Keratinocyte (primary cell): ENCODE measurements at regions not wholly inside any gene's neighbourhood (a gene's known extent, or its start where the extent isn't known, plus 50 kb on each side); places are given as distances from the start of the nearest gene placed in this dataset.

ENCODE experiments used
- EZH2 ChIP-seq: IDR thresholded peaks from one replicate; pipeline ENCODE4 v1.6.1; 2012; ENCODE audit warnings: inconsistent platforms, mild to moderate bottlenecking, low read length, moderate library complexity
- TF ChIP-seq, protein P1 (sequence below), 3 experiments: IDR thresholded peaks in 1 of 3; conservative IDR thresholded peaks in 1 of 3; optimal IDR thresholded peaks in 1 of 3; 2 replicates in 2 of 3; 3 replicates in 1 of 3; pipeline versions ENCODE3 to v1.5.1; 2011; ENCODE audit warnings: low read length in 3 of 3, mild to moderate bottlenecking in 3 of 3, moderate library complexity in 2 of 3, control low read depth in 1 of 3, inconsistent platforms in 1 of 3; ENCODE audit not compliant: insufficient read depth in 2 of 3; ENCODE audit errors: extremely low read depth in 1 of 3

DNA sequence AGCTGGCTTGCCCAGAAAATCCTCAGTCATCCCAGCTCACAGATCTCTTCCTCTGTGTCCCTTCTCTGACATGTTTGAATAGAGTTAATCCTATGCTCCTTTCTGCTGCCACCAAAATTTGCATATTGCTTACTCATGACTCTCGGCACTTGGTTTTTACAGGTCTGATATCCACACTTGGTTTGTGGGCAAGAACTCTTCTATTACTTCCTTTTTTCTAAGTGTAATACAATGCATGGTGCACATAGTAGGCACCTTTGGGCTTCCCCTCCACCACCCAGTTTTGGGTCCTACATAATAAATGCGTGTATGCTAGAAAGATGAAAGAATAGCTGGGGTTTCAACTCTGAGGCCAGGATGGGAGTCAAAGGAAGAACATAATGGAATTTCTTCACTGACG, 69.7 kb upstream of the GRK3 start:
- TF ChIP-seq, protein P1, sequence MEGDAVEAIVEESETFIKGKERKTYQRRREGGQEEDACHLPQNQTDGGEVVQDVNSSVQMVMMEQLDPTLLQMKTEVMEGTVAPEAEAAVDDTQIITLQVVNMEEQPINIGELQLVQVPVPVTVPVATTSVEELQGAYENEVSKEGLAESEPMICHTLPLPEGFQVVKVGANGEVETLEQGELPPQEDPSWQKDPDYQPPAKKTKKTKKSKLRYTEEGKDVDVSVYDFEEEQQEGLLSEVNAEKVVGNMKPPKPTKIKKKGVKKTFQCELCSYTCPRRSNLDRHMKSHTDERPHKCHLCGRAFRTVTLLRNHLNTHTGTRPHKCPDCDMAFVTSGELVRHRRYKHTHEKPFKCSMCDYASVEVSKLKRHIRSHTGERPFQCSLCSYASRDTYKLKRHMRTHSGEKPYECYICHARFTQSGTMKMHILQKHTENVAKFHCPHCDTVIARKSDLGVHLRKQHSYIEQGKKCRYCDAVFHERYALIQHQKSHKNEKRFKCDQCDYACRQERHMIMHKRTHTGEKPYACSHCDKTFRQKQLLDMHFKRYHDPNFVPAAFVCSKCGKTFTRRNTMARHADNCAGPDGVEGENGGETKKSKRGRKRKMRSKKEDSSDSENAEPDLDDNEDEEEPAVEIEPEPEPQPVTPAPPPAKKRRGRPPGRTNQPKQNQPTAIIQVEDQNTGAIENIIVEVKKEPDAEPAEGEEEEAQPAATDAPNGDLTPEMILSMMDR (optimal IDR thresholded peaks at IDR 0.05 in 1 of 3, IDR thresholded peaks at IDR 0.05 in 1 of 3, conservative IDR thresholded peaks at IDR 0.05 in 1 of 3; ENCODE audit: extremely low read depth in 1 of 3, insufficient read depth in 2 of 3, low read length in 3 of 3): no peak
- TF ChIP-seq EZH2: no peak
